ENCODE measurements at regions not wholly inside any gene's neighbourhood (a gene's known extent, or its start where the extent isn't known, plus 50 kb on each side); places are given as distances from the start of the nearest gene placed in this dataset.

- Histone ChIP-seq H3K36me3 (ENCODE audit: control insufficient read depth in 2 of 2, insufficient read depth in 2 of 2, low read length in 1 of 2) (no peaks in the 10 kb centered on the region), H3K4me1 (ENCODE audit: control insufficient read depth in 2 of 2, insufficient read depth in 2 of 2, low read length in 2 of 2) (peaks cover 3 to 14% of the 10 kb centered on the region in 2 donors), H3K27ac (ENCODE audit: low read depth in 1 of 2, low read length in 1 of 2) (no peak overlapping the region), H3K27me3 (ENCODE audit: control insufficient read depth in 2 of 2, insufficient read depth in 1 of 2, low read length in 1 of 2) (no peaks in the 10 kb centered on the region), H3K9me3 (ENCODE audit: control insufficient read depth in 2 of 2, insufficient read depth in 1 of 2, low read length in 1 of 2) (no peaks in the 10 kb centered on the region), H3K4me3 (ENCODE audit: low read length in 2 of 2) (no peak overlapping the region)
- DNase-seq (ENCODE audit: low read depth in 6 of 9, low spot score in 9 of 9) = peak in 1 of 9 donors; percentile 48
- WGBS = 81% methylated on average over 3 of the region's 3 CpGs
These were observed 353.6 kb downstream of the PTEN start for GRCh38 chr10:88216976-88217375.

- Histone ChIP-seq H3K27me3 (ENCODE audit: control insufficient read depth in 2 of 2, insufficient read depth in 1 of 2, low read length in 1 of 2) (no peaks in the 10 kb centered on the region), H3K27ac (ENCODE audit: low read depth in 1 of 2, low read length in 1 of 2) (no peak overlapping the region), H3K9me3 (ENCODE audit: control insufficient read depth in 2 of 2, insufficient read depth in 1 of 2, low read length in 1 of 2) (no peaks in the 10 kb centered on the region), H3K36me3 (ENCODE audit: control insufficient read depth in 2 of 2, insufficient read depth in 2 of 2, low read length in 1 of 2) (no peaks in the 10 kb centered on the region), H3K4me1 (ENCODE audit: control insufficient read depth in 2 of 2, insufficient read depth in 2 of 2, low read length in 2 of 2) (peaks cover 3 to 14% of the 10 kb centered on the region in 2 donors), H3K4me3 (ENCODE audit: low read length in 2 of 2) (no peak overlapping the region)
- DNase-seq (ENCODE audit: low read depth in 6 of 9, low spot score in 9 of 9) = no peak
- 98% methylated on average over 3 of the region's 3 CpGs for WGBS
These were observed 354.9 kb downstream of the PTEN start for GRCh38 chr10:88218362-88218761.

GRCh38 chr10:88219753-88220152 lies 356.3 kb downstream of the PTEN start:
- Histone ChIP-seq H3K4me1 (ENCODE audit: control insufficient read depth in 2 of 2, insufficient read depth in 2 of 2, low read length in 2 of 2) (peaks cover 3 to 14% of the 10 kb centered on the region in 2 donors), H3K4me3 (ENCODE audit: low read length in 2 of 2) (no peak overlapping the region), H3K9me3 (ENCODE audit: control insufficient read depth in 2 of 2, insufficient read depth in 1 of 2, low read length in 1 of 2) (no peaks in the 10 kb centered on the region), H3K27me3 (ENCODE audit: control insufficient read depth in 2 of 2, insufficient read depth in 1 of 2, low read length in 1 of 2) (no peaks in the 10 kb centered on the region), H3K36me3 (ENCODE audit: control insufficient read depth in 2 of 2, insufficient read depth in 2 of 2, low read length in 1 of 2) (no peaks in the 10 kb centered on the region), H3K27ac (ENCODE audit: low read depth in 1 of 2, low read length in 1 of 2) (no peak overlapping the region)
- DNase-seq (ENCODE audit: low read depth in 6 of 9, low spot score in 9 of 9) = no peak
- 100% methylated on average over 2 of the region's 2 CpGs for WGBS

- no peak for DNase-seq (ENCODE audit: low read depth in 6 of 9, low spot score in 9 of 9)
- H3K27ac ChIP-seq (ENCODE audit: low read depth in 1 of 2, low read length in 1 of 2) = no peak overlapping the region
- no peaks in the 10 kb centered on the region for H3K9me3 ChIP-seq (ENCODE audit: control insufficient read depth in 2 of 2, insufficient read depth in 1 of 2, low read length in 1 of 2)
- no peaks in the 10 kb centered on the region for H3K36me3 ChIP-seq (ENCODE audit: control insufficient read depth in 2 of 2, insufficient read depth in 2 of 2, low read length in 1 of 2)
- H3K4me3 ChIP-seq (ENCODE audit: low read length in 2 of 2) = no peak overlapping the region
- no peaks in the 10 kb centered on the region for H3K27me3 ChIP-seq (ENCODE audit: control insufficient read depth in 2 of 2, insufficient read depth in 1 of 2, low read length in 1 of 2)
- 89% methylated on average over 6 of the region's 6 CpGs for WGBS
- peaks cover 3 to 14% of the 10 kb centered on the region in 2 donors for H3K4me1 ChIP-seq (ENCODE audit: control insufficient read depth in 2 of 2, insufficient read depth in 2 of 2, low read length in 2 of 2)
These were observed 357.9 kb downstream of the PTEN start for GRCh38 chr10:88221010-88221973.

GRCh38 chr10:88222881-88223280 lies 359.5 kb downstream of the PTEN start:
- Histone ChIP-seq H3K27ac (ENCODE audit: low read depth in 1 of 2, low read length in 1 of 2) (peak overlapping the region in 1 of 2 donors; percentile 46), H3K4me3 (ENCODE audit: low read length in 2 of 2) (no peak overlapping the region), H3K36me3 (ENCODE audit: control insufficient read depth in 2 of 2, insufficient read depth in 2 of 2, low read length in 1 of 2) (no peaks in the 10 kb centered on the region), H3K27me3 (ENCODE audit: control insufficient read depth in 2 of 2, insufficient read depth in 1 of 2, low read length in 1 of 2) (no peaks in the 10 kb centered on the region), H3K9me3 (ENCODE audit: control insufficient read depth in 2 of 2, insufficient read depth in 1 of 2, low read length in 1 of 2) (no peaks in the 10 kb centered on the region), H3K4me1 (ENCODE audit: control insufficient read depth in 2 of 2, insufficient read depth in 2 of 2, low read length in 2 of 2) (peaks cover 0 to 8% of the 10 kb centered on the region in 2 donors)
- WGBS = 100% methylated on average over 1 of the region's 1 CpG
- DNase-seq (ENCODE audit: low read depth in 6 of 9, low spot score in 9 of 9) = no peak

All from thymus (tissue), 11 donors.